Cerebellar cortex (tissue), 1 donor: ENCODE measurements at regions not wholly inside any gene's neighbourhood (a gene's known extent, or its start where the extent isn't known, plus 50 kb on each side); places are given as distances from the start of the nearest gene placed in this dataset.

Source experiments
- DNase-seq: peaks from one replicate; pipeline ENCODE4 v3.0.0-alpha.2; 2015; ENCODE audit warnings: low spot score

GRCh38 chr18:76130845-76131244 lies 364.2 kb downstream of the ZNF516 start:
- DNase-seq: no peak

GRCh38 chr18:76126327-76126726 lies 368.7 kb downstream of the ZNF516 start:
- DNase-seq: no peak

GRCh38 chr18:76121011-76121410 lies 374.0 kb downstream of the ZNF516 start:
- DNase-seq: no peak

- no peak for DNase-seq
Measured at GRCh38 chr18:76115580-76115979, 379.5 kb downstream of the ZNF516 start.

- DNase-seq: no peak
Measured at GRCh38 chr18:76113101-76113500, 381.9 kb downstream of the ZNF516 start.

- DNase-seq: no peak
Measured at GRCh38 chr18:76102626-76103025, 392.4 kb downstream of the ZNF516 start.

GRCh38 chr18:76102156-76102555 lies 392.9 kb downstream of the ZNF516 start:
- DNase-seq: no peak

GRCh38 chr18:76099931-76100457 lies 395.0 kb downstream of the ZNF516 start:
- DNase-seq: no peak

GRCh38 chr18:76098674-76099411 lies 396.2 kb downstream of the ZNF516 start:
- no peak for DNase-seq

GRCh38 chr18:76081536-76081935 lies 413.5 kb downstream of the ZNF516 start:
- no peak for DNase-seq

GRCh38 chr18:76080430-76080829 lies 414.6 kb downstream of the ZNF516 start:
- DNase-seq: no peak

GRCh38 chr18:76075777-76076176 lies 419.3 kb downstream of the ZNF516 start:
- DNase-seq: no peak

GRCh38 chr18:76064998-76065397 lies 430.0 kb downstream of the ZNF516 start:
- no peak for DNase-seq

- no peak for DNase-seq
Measured at GRCh38 chr18:76058146-76058545, 436.9 kb downstream of the ZNF516 start.

GRCh38 chr18:76057386-76057785 lies 437.7 kb downstream of the ZNF516 start:
- no peak for DNase-seq

- DNase-seq: no peak
Measured at GRCh38 chr18:76056471-76057110, 438.5 kb downstream of the ZNF516 start.

GRCh38 chr18:76055578-76055977 lies 439.5 kb downstream of the ZNF516 start:
- DNase-seq: no peak

GRCh38 chr18:76055025-76055424 lies 440.0 kb downstream of the ZNF516 start:
- DNase-seq: no peak

GRCh38 chr18:76054156-76054555 lies 440.9 kb downstream of the ZNF516 start:
- no peak for DNase-seq

GRCh38 chr18:76053551-76053950 lies 441.5 kb downstream of the ZNF516 start:
- DNase-seq: no peak

GRCh38 chr18:76052227-76052595 lies 442.8 kb downstream of the ZNF516 start:
- no peak for DNase-seq

GRCh38 chr18:76051396-76052226 lies 443.4 kb downstream of the ZNF516 start:
- no peak for DNase-seq

GRCh38 chr18:76046221-76046620 lies 448.8 kb downstream of the ZNF516 start:
- DNase-seq: no peak
